H1 (cell line): ENCODE measurements at regions not wholly inside any gene's neighbourhood (a gene's known extent, or its start where the extent isn't known, plus 50 kb on each side); places are given as distances from the start of the nearest gene placed in this dataset.
A peak's percentile ranks its signal among the peaks of the same experiment; 100 is the strongest.

Experiments
- CTCF ChIA-PET: fragments of 300-600 bp; sonication (Branson Sonifier 250); formaldehyde crosslinking; loops from one replicate; lab custom pipeline; 2021; ENCODE audit not compliant: partially characterized antibody; lab: Charles Lee
- POLR2A ChIA-PET: fragments of 300-600 bp; sonication (Branson Sonifier 250); formaldehyde crosslinking; loops from one replicate; lab custom pipeline; 2021; ENCODE audit warnings: inconsistent platforms; ENCODE audit not compliant: partially characterized antibody; lab: Charles Lee
- DNase-seq, 2 experiments: peaks; one replicate each; pipeline versions ENCODE4 v3.0.0 to v3.0.0-alpha.2; 2010 to 2022; ENCODE audit warnings: low spot score in 2 of 2, low read depth in 1 of 2, mixed read lengths in 1 of 2
- FAIRE-seq: peaks from 2 replicates; lab custom pipeline; 2011; peaks lifted over from hg19 to GRCh38; lab: Jason Lieb, UNC
- H2AFZ ChIP-seq: 2 replicates; pipeline ENCODE4 v1.8.1; 2012; ENCODE audit warnings: low read length, inconsistent platforms
- H2AK5ac ChIP-seq: 2 replicates; pipeline ENCODE4 v1.6.1; 2013; ENCODE audit warnings: low read depth, low read length
- H2BK120ac ChIP-seq: replicated peaks from 2 replicates; pipeline ENCODE3; 2013; ENCODE audit warnings: low read depth, low read length, inconsistent platforms
- H2BK12ac ChIP-seq: 2 replicates; pipeline ENCODE4 v1.6.1; 2013; ENCODE audit warnings: low read depth, low read length
- H2BK15ac ChIP-seq: 2 replicates; pipeline ENCODE4 v1.6.1; 2013; ENCODE audit warnings: low read length
- H2BK20ac ChIP-seq: 2 replicates; pipeline ENCODE4 v1.6.1; 2013; ENCODE audit warnings: low read length
- H2BK5ac ChIP-seq: 2 replicates; pipeline ENCODE4 v1.6.1; 2013; ENCODE audit warnings: low read depth, low read length
- H3K14ac ChIP-seq: 2 replicates; pipeline ENCODE4 v1.6.1; 2013; ENCODE audit warnings: inconsistent platforms; ENCODE audit not compliant: insufficient read length
- H3K18ac ChIP-seq: 2 replicates; pipeline ENCODE4 v1.6.1; 2013; ENCODE audit warnings: low read length; ENCODE audit errors: extremely low read depth
- H3K23ac ChIP-seq: 2 replicates; pipeline ENCODE4 v1.6.1; 2013; ENCODE audit warnings: inconsistent platforms; ENCODE audit not compliant: insufficient read length
- H3K23me2 ChIP-seq: 2 replicates; pipeline ENCODE4 v1.6.1; 2013; ENCODE audit warnings: low read depth, low read length
- H3K27ac ChIP-seq: 2 replicates; pipeline ENCODE4 v1.6.1; 2011; ENCODE audit warnings: low read depth, low read length, inconsistent platforms
- H3K27me3 ChIP-seq, 4 experiments: replicated peaks in 1 of 4; 1 replicate in 1 of 4; 2 replicates in 3 of 4; pipeline versions ENCODE4 v1.6.1 to v1.8.1; 2011 to 2013; ENCODE audit warnings: low read length in 3 of 4, mild to moderate bottlenecking in 3 of 4, inconsistent platforms in 2 of 4, mixed read lengths in 2 of 4, moderate library complexity in 1 of 4; ENCODE audit not compliant: control insufficient read depth in 3 of 4, insufficient read depth in 3 of 4; ENCODE audit errors: extremely low read depth in 1 of 4
- H3K36me3 ChIP-seq, 4 experiments: 2 replicates each; pipeline versions ENCODE4 v1.6.1 to v1.8.1; 2011 to 2013; ENCODE audit warnings: mild to moderate bottlenecking in 4 of 4, low read length in 3 of 4, moderate library complexity in 2 of 4, control low read depth in 1 of 4, inconsistent platforms in 1 of 4; ENCODE audit not compliant: insufficient read depth in 4 of 4, control insufficient read depth in 2 of 4
- H3K4ac ChIP-seq: replicated peaks from 2 replicates; pipeline ENCODE3; 2013; ENCODE audit warnings: low read length, low read depth, mixed read lengths, inconsistent platforms; ENCODE audit not compliant: insufficient read length
- H3K4me1 ChIP-seq, 4 experiments: replicated peaks in 1 of 4; 1 replicate in 1 of 4; 2 replicates in 3 of 4; pipeline versions ENCODE4 v1.6.1 to v1.8.1; 2011 to 2013; ENCODE audit warnings: low read length in 3 of 4, inconsistent platforms in 2 of 4, mixed read lengths in 1 of 4; ENCODE audit not compliant: insufficient read depth in 4 of 4, control insufficient read depth in 3 of 4
- H3K4me2 ChIP-seq, 2 experiments: 2 replicates each; pipeline versions ENCODE4 v1.6.1 to v1.8.1; 2011 to 2013; ENCODE audit warnings: low read depth in 2 of 2, low read length in 2 of 2, control low read depth in 1 of 2, inconsistent platforms in 1 of 2, mild to moderate bottlenecking in 1 of 2; ENCODE audit not compliant: insufficient read depth in 1 of 2
- H3K4me3 ChIP-seq, 4 experiments: fragments of 200-600, 300-600 bp in 1 of 4; sonication (generic), shearing (Covaris generic), sonication (Bioruptor Twin) in 1 of 4; 2 replicates each; pipeline versions ENCODE4 v1.5.1 to v1.8.1; 2011 to 2016; ENCODE audit warnings: low read length in 4 of 4, low read depth in 3 of 4, control low read depth in 2 of 4, inconsistent platforms in 2 of 4, mild to moderate bottlenecking in 2 of 4, mixed read lengths in 1 of 4, moderate library complexity in 1 of 4; ENCODE audit not compliant: insufficient read depth in 2 of 4; ENCODE audit errors: extremely low read depth in 1 of 4
- H3K56ac ChIP-seq: replicated peaks from 2 replicates; pipeline ENCODE3; 2013; ENCODE audit warnings: low read depth, mild to moderate bottlenecking, mixed read lengths, low read length, inconsistent platforms; ENCODE audit not compliant: insufficient read length
- H3K79me1 ChIP-seq: 2 replicates; pipeline ENCODE4 v1.6.1; 2013; ENCODE audit warnings: low read depth, low read length, control low read depth
- H3K79me2 ChIP-seq, 2 experiments: 2 replicates each; pipeline versions ENCODE4 v1.6.1 to v1.8.1; 2012 to 2013; ENCODE audit warnings: low read length in 2 of 2, mild to moderate bottlenecking in 2 of 2, inconsistent platforms in 1 of 2; ENCODE audit not compliant: insufficient read depth in 2 of 2, control insufficient read depth in 1 of 2
- H3K9ac ChIP-seq, 4 experiments: replicated peaks in 1 of 4; 1 replicate in 1 of 4; 2 replicates in 3 of 4; pipeline versions ENCODE4 v1.6.1 to v1.8.1; 2011 to 2013; ENCODE audit warnings: low read depth in 3 of 4, low read length in 3 of 4, control low read depth in 2 of 4, mild to moderate bottlenecking in 2 of 4, moderate library complexity in 2 of 4, inconsistent platforms in 1 of 4; ENCODE audit errors: extremely low read depth in 1 of 4
- H3K9me3 ChIP-seq, 2 experiments: 2 replicates each; pipeline versions ENCODE4 v1.6.1 to v1.8.1; 2012 to 2013; ENCODE audit warnings: mild to moderate bottlenecking in 2 of 2, moderate library complexity in 2 of 2, control low read depth in 1 of 2, inconsistent platforms in 1 of 2, low read depth in 1 of 2, low read length in 1 of 2, mixed read lengths in 1 of 2; ENCODE audit not compliant: insufficient read depth in 2 of 2
- H4K20me1 ChIP-seq, 2 experiments: replicated peaks in 1 of 2; 2 replicates each; pipeline versions ENCODE3 to v1.8.1; 2011 to 2013; ENCODE audit warnings: inconsistent platforms in 2 of 2, low read length in 2 of 2, mild to moderate bottlenecking in 1 of 2; ENCODE audit not compliant: insufficient read depth in 2 of 2, control insufficient read depth in 1 of 2
- H4K5ac ChIP-seq: 2 replicates; pipeline ENCODE4 v1.6.1; 2013; ENCODE audit warnings: low read length, low read depth, mixed read lengths, inconsistent platforms; ENCODE audit not compliant: insufficient read length
- H4K8ac ChIP-seq: 2 replicates; pipeline ENCODE4 v1.8.0; 2013; ENCODE audit warnings: mild to moderate bottlenecking, moderate library complexity, low read length, inconsistent platforms; ENCODE audit not compliant: insufficient read depth; ENCODE audit errors: extremely low read depth
- H4K91ac ChIP-seq: replicated peaks from 2 replicates; pipeline ENCODE3; 2013; ENCODE audit warnings: low read length, mixed read lengths, inconsistent platforms; ENCODE audit not compliant: insufficient read length
- KDM1A ChIP-seq: fragments of 200-600, 300-600 bp; sonication (generic); IDR thresholded peaks from 2 replicates; pipeline ENCODE4 v1.7.1; 2016; ENCODE audit warnings: mild to moderate bottlenecking, low read length, borderline replicate concordance
- NANOG ChIP-seq: IDR thresholded peaks from 2 replicates; pipeline ENCODE4 v1.6.1; 2011; ENCODE audit warnings: low read length, low read depth, mild to moderate bottlenecking, inconsistent platforms; ENCODE audit not compliant: insufficient read depth, poor library complexity, severe bottlenecking
- TBP ChIP-seq: IDR thresholded peaks from 2 replicates; pipeline ENCODE4 v1.6.1; 2011; ENCODE audit warnings: low read depth, low read length, improper control_type of control experiment
- TCF12 ChIP-seq: IDR thresholded peaks from 2 replicates; pipeline ENCODE4 v1.6.1; 2011; ENCODE audit warnings: low read depth, mild to moderate bottlenecking, low read length
- WGBS, 2 experiments: shearing (Covaris generic) in 1 of 2; methylation state at CpG; one replicate each; pipeline versions ENCODE4 v1.1.6 to v1.1.7; 2013 to 2015; ENCODE audit warnings: low lambda C conversion rate in 2 of 2, mixed read lengths in 2 of 2, inconsistent platforms in 1 of 2, low coverage in 1 of 2, missing lambda C conversion rate in 1 of 2; ENCODE audit not compliant: insufficient replicate concordance in 2 of 2, insufficient coverage in 1 of 2, insufficient read length in 1 of 2; ENCODE audit errors: extremely low coverage in 1 of 2, missing lambda C conversion rate in 1 of 2; 5-methylcytosine and 5-hydroxymethylcytosine counted together
- TF ChIP-seq, protein P1 (sequence below): IDR thresholded peaks from 2 replicates; pipeline ENCODE4 v1.6.1; 2011; ENCODE audit warnings: low read length, improper control_type of control experiment

DNA sequence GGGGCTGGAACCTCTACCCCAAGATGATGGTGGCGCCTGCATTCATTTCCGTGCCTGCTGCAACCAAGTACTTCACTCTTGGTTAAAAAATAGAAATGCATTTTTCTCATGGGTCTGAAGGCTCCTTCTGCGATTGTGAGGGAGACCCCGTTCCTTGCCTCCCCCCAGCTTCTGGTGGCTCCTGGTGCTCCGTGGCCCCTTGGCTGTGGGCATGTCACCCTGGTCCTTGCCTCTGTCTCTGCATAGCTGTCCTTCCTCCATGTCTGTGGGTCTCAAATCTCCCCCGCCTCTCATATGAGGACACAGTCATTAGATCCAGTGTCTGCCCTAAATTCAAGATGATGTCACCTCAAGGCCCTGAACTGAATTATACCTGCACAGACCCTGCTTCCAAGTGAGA, 317.9 kb downstream of the TCERG1L start:
- POLR2A ChIA-PET = no interaction called here
- Histone ChIP-seq H3K14ac (no peak overlapping the region), H2BK5ac (no peak overlapping the region), H3K36me3 (no peaks in the 10 kb centered on the region), H3K4ac (no peak overlapping the region), H3K79me2 (no peaks in the 10 kb centered on the region), H3K27me3 (no peaks in the 10 kb centered on the region), H3K4me3 (no peak overlapping the region), H4K91ac (no peak overlapping the region), H3K23ac (no peak overlapping the region), H4K8ac (peak overlapping the region; percentile 53; the same call in 1 of the 2 replicates), H3K4me1 (peaks cover 0 to 4% (median 0%) of the 10 kb centered on the region in 4 experiments; a peak in 1 of 7 replicates), H2BK12ac (no peak overlapping the region), H3K23me2 (no peaks in the 10 kb centered on the region), H2BK20ac (no peak overlapping the region), H3K9me3 (peaks cover 0 to 4% of the 10 kb centered on the region in 2 experiments; a peak in 2 of 4 replicates), H2BK15ac (no peak overlapping the region), H3K56ac (no peak overlapping the region), H3K79me1 (no peaks in the 10 kb centered on the region), H4K5ac (no peak overlapping the region), H3K18ac (no peak overlapping the region), H2BK120ac (no peak overlapping the region), H3K4me2 (no peak overlapping the region), H4K20me1 (no peaks in the 10 kb centered on the region), H2AK5ac (no peak overlapping the region), H3K27ac (no peak overlapping the region), H2AFZ (no peak overlapping the region), H3K9ac (no peak overlapping the region)
- no peak for TF ChIP-seq NANOG
- TF ChIP-seq TBP = no peak
- no peak for TF ChIP-seq KDM1A
- no peak for TF ChIP-seq TCF12
- TF ChIP-seq, protein P1, sequence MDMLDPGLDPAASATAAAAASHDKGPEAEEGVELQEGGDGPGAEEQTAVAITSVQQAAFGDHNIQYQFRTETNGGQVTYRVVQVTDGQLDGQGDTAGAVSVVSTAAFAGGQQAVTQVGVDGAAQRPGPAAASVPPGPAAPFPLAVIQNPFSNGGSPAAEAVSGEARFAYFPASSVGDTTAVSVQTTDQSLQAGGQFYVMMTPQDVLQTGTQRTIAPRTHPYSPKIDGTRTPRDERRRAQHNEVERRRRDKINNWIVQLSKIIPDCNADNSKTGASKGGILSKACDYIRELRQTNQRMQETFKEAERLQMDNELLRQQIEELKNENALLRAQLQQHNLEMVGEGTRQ = no peak
- FAIRE-seq (no peak), DNase-seq (no peak)
- 88% methylated on average over 5 of the region's 6 CpGs; no CpG with 5 or more reads in 1 of the 2 experiments for WGBS, 2 experiments
- CTCF ChIA-PET = no interaction called here
